Stromal cell of bone marrow (primary cell): ENCODE measurements at regions not wholly inside any gene's neighbourhood (a gene's known extent, or its start where the extent isn't known, plus 50 kb on each side); places are given as distances from the start of the nearest gene placed in this dataset.

Source experiments
- DNase-seq: peaks from one replicate; pipeline ENCODE4 v3.0.0-alpha.2; 2012; ENCODE audit warnings: low read depth

GRCh38 chr2:5990086-5990485, 297.9 kb downstream of the SOX11 start:
- no peak for DNase-seq

GRCh38 chr2:5991305-5991968, 299.3 kb downstream of the SOX11 start:
- no peak for DNase-seq

- DNase-seq: no peak
Observed at GRCh38 chr2:5995832-5996231, 303.6 kb downstream of the SOX11 start.

DNA sequence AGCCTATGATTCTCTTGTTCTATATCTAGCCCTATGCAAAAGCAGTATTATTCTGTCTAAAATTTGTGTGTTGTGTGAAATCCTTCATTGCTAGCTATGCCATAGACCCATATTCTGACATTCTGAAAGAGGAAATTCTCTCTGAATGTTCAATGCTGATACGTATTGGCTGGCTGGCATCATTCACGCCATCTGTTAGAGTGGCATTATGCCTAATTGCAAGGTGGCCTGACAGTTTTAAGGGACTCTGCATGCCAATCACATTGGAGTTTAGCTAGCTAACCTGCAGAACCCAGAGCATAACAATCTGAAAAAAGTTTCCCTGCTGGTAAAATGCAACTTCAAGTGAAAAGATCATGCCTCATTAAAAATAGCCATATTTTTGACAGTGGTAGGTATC, 316.0 kb downstream of the SOX11 start:
- DNase-seq: no peak

DNA sequence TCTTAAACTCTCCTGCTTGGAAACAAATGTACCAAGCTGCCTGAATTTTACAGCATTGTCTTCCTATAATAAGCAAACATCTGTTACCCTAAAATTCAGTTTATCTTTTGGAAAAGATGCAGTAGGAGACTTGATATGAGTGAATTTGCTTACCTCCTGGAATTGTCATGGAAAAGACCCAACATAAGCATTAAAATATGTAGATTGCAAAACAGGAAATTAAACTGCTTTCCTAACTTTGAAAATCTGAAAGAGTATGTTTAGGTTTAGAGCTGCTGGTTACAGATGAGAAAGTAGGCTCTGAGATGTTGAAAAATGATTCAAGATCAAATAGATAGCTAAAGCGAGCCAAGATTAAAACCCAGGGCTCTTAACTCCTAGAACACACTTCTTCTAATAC, 316.5 kb downstream of the SOX11 start:
- no peak for DNase-seq

GRCh38 chr2:6010163-6010562, 318.0 kb downstream of the SOX11 start:
- no peak for DNase-seq

DNA sequence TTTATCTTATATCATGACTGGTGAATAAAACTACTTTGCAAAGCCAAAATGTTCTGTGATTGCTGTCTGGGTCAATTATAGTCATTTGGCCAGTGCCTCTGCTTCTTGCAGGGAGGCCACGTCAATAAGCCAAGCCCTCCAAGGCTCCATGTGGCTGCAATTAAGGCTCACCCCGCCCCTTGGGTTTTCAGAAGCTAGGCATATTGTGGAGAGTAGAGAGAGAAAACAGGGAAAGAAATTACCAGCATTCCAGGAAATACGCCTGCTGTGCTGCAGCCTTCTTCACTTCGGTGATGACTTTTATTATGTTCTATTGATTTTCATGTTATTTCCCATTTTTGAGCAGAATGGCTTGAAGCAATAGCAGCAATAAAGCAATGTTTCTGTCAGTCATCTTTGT, 319.7 kb downstream of the SOX11 start:
- DNase-seq: no peak

DNA sequence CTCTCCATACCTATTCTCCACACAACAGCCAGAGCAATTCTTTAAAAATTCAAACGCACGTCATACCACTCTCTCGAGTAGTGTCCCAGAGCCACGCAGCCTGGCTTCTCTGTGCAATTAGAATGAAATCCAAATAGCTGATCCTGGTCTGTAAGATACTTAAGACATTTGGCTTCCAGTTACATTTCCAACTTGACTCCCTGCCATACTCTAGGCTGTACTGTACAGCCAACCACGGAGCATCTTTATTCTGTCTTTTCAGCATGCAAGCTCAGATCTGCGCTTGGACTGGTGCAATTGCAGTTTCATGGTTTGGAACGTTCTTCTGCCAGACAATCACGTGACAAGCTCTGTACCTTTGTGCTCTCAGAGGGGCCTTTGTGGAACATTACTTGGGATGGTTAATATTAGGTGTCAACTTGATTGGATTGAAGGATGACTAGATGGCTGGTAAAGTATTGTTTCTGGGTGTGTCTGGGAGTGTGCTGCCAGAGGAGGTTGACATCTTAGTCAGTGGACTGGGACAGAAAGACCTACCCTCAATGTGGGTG, 325.6 kb downstream of the SOX11 start:
- DNase-seq: no peak

GRCh38 chr2:6024229-6024628, 332.0 kb downstream of the SOX11 start:
- no peak for DNase-seq

- no peak for DNase-seq
Observed at GRCh38 chr2:6024784-6025183, 332.6 kb downstream of the SOX11 start.

- no peak for DNase-seq
Observed at GRCh38 chr2:6025391-6025790, 333.2 kb downstream of the SOX11 start.

- DNase-seq: no peak
Observed at GRCh38 chr2:6027066-6027465, 334.9 kb downstream of the SOX11 start.

DNA sequence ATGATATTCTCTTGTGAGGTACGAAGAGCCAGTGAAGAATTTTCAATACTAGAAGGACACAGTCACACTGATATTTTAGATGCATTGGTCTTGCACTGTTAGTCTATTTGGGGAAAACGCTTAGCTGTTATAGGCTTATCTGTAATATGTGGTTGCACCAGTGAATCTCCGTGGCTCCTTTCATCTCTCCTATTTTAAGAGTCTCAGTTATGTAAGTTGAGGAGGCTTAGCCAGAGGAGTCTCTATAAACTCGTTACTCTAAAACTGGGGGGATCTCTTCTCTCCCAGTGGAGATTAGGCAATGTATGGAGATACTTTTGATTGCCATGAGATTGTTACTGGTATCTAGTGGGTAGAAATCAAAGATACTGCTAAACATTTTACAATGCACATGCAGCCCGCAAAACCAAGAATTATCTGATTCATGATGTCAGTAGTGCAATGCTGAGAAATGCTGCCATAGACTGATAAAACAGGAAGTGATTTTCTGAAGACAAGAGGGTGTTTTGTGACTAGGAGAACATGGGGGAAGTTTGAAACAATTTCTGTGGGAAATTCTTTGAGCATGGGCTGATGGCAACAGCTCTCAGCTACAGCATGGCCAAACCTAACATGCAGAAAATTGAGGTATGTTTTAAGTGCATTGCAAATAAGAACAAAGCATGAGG, 339.1 kb downstream of the SOX11 start:
- no peak for DNase-seq

GRCh38 chr2:6036211-6036610, 344.0 kb downstream of the SOX11 start:
- DNase-seq: no peak

- DNase-seq: no peak
Observed at GRCh38 chr2:6043238-6043637, 351.1 kb downstream of the SOX11 start.

GRCh38 chr2:6052649-6053048, 360.5 kb downstream of the SOX11 start:
- no peak for DNase-seq

DNA sequence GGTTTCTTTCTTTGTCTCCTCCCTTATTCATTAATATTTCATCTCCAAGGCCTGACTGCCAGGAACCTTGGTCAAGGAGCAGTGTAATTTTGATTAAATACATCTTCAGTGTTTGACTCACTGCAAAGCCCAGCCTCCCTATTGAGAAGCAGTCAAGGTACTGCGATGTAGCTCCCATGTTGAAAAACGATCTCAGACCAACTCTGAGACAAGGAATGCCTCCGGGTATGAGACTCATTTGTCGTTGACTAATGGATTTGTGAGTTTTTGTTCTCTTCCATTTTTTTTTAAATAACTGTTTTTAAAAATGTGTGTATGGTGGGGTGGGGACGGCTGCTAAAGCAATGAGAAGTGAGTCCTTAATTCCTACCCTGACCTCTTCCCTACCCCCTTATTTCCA, 361.6 kb downstream of the SOX11 start:
- no peak for DNase-seq

DNA sequence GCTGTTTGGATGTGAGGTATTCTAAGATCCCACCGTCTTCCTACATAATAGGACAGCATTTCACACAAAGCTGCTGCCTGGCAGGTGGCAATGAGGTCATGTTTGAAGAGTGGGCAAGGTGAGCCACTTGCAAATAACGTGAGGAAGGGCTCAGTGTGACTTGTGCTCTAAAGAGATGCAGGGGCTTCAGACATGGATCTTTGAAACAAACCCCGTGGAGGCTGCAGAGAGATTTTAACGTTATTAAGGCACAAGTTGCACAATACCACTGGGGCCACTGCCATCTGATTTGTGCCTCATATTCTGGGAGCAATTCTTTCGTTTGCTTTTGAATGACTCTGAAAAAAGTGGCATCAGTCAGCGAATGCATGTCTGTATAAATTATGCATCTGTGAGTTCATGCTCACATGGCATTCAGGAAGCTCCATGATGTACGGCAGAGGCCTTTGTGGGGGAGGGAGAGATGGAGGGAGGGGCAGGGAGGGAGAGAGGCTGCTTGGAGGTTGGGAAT, 362.0 kb downstream of the SOX11 start:
- no peak for DNase-seq

DNA sequence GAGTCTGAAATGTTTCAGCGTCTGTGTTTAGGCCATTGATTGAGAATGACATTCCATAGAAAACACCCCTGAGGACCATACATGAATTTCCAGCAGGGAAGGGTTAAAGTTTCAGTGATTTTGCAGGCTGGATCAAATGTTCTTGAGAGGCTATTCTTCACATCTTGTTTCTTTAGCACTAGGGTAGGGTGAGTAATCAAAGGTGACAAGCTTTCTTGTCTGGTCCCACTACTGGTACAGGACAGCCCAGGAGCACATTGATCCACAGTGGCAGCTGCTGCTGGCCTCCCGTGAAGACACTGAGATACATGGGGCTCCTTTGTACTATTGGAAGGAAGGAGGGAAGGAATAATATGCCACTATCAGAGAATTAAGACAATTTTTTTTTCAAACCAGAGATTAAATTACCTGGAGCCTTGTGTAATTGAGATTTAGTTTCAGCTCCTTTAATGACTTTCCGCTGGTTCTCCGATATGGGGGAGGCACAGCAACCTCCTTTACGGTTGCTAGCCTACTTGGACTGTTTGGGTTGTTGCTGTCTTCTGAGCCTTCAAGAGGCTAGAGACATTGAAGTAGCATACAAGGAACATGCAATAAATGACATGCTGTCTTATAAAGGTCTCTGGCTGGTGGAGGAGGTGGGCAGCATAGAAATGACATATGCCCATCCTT, 368.9 kb downstream of the SOX11 start:
- DNase-seq: no peak

- DNase-seq: no peak
Observed at GRCh38 chr2:6064757-6065156, 372.6 kb downstream of the SOX11 start.

DNA sequence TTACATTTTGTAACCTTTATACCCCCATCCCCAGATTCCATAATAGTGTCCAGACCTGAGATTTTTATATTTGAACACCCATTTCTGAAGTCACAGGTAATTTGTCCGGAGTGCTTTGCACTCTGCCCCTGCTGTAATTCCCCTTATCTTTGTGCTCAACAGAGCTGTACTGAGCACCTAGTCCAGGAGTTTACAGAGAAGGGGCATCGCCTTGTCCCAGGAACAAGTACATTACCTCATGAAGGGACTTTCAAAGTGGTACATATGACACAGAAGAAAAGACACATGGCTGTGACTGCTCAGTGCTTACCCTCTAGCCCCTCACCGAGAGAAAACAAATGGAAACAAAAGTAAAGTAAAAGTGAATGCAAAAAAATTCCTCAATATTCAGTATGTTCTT, 373.5 kb downstream of the SOX11 start:
- no peak for DNase-seq

GRCh38 chr2:6067089-6067488, 374.9 kb downstream of the SOX11 start:
- DNase-seq: no peak

DNA sequence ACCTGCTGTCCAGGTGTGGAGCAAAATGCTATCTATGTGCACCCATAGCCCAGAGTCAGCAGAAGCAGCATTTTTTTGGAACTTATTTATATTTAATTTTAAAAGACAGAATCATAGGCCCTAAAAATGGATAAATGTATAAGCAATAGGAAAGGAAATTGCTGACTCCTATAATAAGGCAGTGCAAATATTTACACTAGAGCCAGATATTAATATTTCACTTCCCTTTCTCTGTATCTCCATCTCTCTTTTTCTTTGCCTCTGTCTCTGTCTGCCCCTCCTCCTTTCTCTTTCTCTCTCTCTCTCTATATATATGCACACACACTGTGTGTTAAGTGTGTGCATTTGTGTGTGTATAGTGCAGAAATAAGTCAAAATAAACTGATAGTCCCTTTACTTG, 375.6 kb downstream of the SOX11 start:
- no peak for DNase-seq
